ENCODE measurements at regions not wholly inside any gene's neighbourhood (a gene's known extent, or its start where the extent isn't known, plus 50 kb on each side); places are given as distances from the start of the nearest gene placed in this dataset.

DNA sequence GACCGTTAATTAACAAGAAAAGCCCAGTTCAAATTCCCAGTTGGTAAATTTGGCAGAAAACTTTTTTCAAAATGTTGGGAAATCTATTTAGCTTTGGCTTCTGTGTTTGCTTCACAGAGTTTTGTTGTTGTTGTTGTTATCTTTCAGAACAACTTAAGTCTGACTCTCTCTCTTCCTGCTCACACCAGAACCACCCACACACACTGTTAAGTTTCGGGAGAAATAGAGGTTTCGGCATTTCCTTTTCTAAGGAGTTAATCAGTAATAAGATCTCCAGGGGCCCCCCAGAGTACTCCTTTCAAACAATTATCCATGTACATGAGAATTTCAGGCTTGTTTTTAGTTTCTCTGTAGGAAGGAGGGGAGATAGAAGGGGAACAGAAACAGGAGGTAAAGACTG, 106.2 kb upstream of the PTCHD1 start:
- TF ChIP-seq, protein P1, sequence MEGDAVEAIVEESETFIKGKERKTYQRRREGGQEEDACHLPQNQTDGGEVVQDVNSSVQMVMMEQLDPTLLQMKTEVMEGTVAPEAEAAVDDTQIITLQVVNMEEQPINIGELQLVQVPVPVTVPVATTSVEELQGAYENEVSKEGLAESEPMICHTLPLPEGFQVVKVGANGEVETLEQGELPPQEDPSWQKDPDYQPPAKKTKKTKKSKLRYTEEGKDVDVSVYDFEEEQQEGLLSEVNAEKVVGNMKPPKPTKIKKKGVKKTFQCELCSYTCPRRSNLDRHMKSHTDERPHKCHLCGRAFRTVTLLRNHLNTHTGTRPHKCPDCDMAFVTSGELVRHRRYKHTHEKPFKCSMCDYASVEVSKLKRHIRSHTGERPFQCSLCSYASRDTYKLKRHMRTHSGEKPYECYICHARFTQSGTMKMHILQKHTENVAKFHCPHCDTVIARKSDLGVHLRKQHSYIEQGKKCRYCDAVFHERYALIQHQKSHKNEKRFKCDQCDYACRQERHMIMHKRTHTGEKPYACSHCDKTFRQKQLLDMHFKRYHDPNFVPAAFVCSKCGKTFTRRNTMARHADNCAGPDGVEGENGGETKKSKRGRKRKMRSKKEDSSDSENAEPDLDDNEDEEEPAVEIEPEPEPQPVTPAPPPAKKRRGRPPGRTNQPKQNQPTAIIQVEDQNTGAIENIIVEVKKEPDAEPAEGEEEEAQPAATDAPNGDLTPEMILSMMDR (IDR thresholded peaks at IDR 0.05) = no peak
- TF ChIP-seq ZFX (IDR thresholded peaks at IDR 0.05; ENCODE audit: borderline replicate concordance) = no peak

Data from 22Rv1 (cell line).